ENCODE measurements at regions not wholly inside any gene's neighbourhood (a gene's known extent, or its start where the extent isn't known, plus 50 kb on each side); places are given as distances from the start of the nearest gene placed in this dataset.

- no peaks in the 10 kb centered on the region for H3K36me3 ChIP-seq (ENCODE audit: control insufficient read depth, insufficient read depth, low read length)
- Mint-ChIP-seq H3K4me1 (no peaks in the 10 kb centered on the region), H3K9me3 (no peaks in the 10 kb centered on the region), H3K27me3 (ENCODE audit: insufficient read depth) (no peaks in the 10 kb centered on the region), H3K4me3 (no peak overlapping the region), H3K36me3 (ENCODE audit: low read depth) (no peaks in the 10 kb centered on the region), H3K27ac (no peak overlapping the region)
- 60 to 86% methylated on average over 1 to 2 of the region's 2 CpGs for WGBS, 2 experiments (ENCODE audit: insufficient coverage in 1 of 2, insufficient read length in 1 of 2)
- H3K4me3 ChIP-seq (ENCODE audit: low read length) = no peak overlapping the region
- no peaks in the 10 kb centered on the region for H3K27me3 ChIP-seq (ENCODE audit: control insufficient read depth, insufficient read depth, low read length, poor library complexity, severe bottlenecking)
- no peak overlapping the region for H3K27ac ChIP-seq (ENCODE audit: low read depth, low read length)
- no peak overlapping the region for H3K9ac ChIP-seq (ENCODE audit: extremely low read depth, low read length, poor library complexity, severe bottlenecking)
- H3K9me3 ChIP-seq (ENCODE audit: control insufficient read depth, low read length) = no peaks in the 10 kb centered on the region
- no peak for DNase-seq
- TF ChIP-seq CTCF (conservative IDR thresholded peaks at IDR 0.05) = no peak
- peaks cover 8% of the 10 kb centered on the region for H3K4me1 ChIP-seq (ENCODE audit: control insufficient read depth, insufficient read depth, low read length)
These were observed 545.2 kb upstream of the CAMK1G start for GRCh38 chr1:209038316-209038715.

GRCh38 chr1:209038735-209039134, 544.8 kb upstream of the CAMK1G start:
- Histone ChIP-seq H3K9ac (ENCODE audit: extremely low read depth, low read length, poor library complexity, severe bottlenecking) (no peak overlapping the region), H3K4me1 (ENCODE audit: control insufficient read depth, insufficient read depth, low read length) (peaks cover 8% of the 10 kb centered on the region), H3K9me3 (ENCODE audit: control insufficient read depth, low read length) (no peaks in the 10 kb centered on the region), H3K27me3 (ENCODE audit: control insufficient read depth, insufficient read depth, low read length, poor library complexity, severe bottlenecking) (no peaks in the 10 kb centered on the region), H3K27ac (ENCODE audit: low read depth, low read length) (no peak overlapping the region), H3K4me3 (ENCODE audit: low read length) (no peak overlapping the region), H3K36me3 (ENCODE audit: control insufficient read depth, insufficient read depth, low read length) (no peaks in the 10 kb centered on the region)
- no peaks in the 10 kb centered on the region for H3K36me3 Mint-ChIP-seq (ENCODE audit: low read depth)
- no peak for TF ChIP-seq CTCF (conservative IDR thresholded peaks at IDR 0.05)
- no peak for DNase-seq
- WGBS, 2 experiments (ENCODE audit: insufficient coverage in 1 of 2, insufficient read length in 1 of 2) = 89 to 96% methylated on average over 1 of the region's 1 CpG
- no peak overlapping the region for H3K4me3 Mint-ChIP-seq
- H3K27ac Mint-ChIP-seq = no peak overlapping the region
- H3K27me3 Mint-ChIP-seq (ENCODE audit: insufficient read depth) = no peaks in the 10 kb centered on the region
- no peaks in the 10 kb centered on the region for H3K4me1 Mint-ChIP-seq
- no peaks in the 10 kb centered on the region for H3K9me3 Mint-ChIP-seq

DNA sequence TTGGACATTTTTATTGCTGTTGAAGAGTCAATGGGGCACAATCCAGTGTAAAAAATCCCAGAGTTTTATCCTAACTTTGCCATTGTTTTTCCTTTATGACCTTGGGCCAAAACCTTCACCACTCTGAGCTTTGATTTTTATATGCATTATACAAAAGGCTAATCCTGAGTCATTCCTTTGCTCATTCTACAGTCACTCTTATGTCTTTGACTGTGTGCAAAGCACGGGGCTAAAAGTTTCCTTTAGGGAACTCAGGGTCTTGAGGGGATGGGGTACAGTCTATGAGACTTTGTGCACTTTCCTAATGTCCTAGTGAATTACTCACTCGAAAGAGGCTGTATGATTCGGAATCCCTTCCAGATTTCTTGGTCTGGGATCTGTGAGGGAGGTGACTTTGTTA, 543.2 kb upstream of the CAMK1G start:
- no peak for TF ChIP-seq CTCF (conservative IDR thresholded peaks at IDR 0.05)
- peaks cover 4% of the 10 kb centered on the region for H3K4me1 ChIP-seq (ENCODE audit: control insufficient read depth, insufficient read depth, low read length)
- peaks cover 9% of the 10 kb centered on the region for H3K4me1 Mint-ChIP-seq
- H3K27me3 ChIP-seq (ENCODE audit: control insufficient read depth, insufficient read depth, low read length, poor library complexity, severe bottlenecking) = no peaks in the 10 kb centered on the region
- H3K9ac ChIP-seq (ENCODE audit: extremely low read depth, low read length, poor library complexity, severe bottlenecking) = no peak overlapping the region
- no peaks in the 10 kb centered on the region for H3K9me3 ChIP-seq (ENCODE audit: control insufficient read depth, low read length)
- 85 to 89% methylated on average over 1 to 3 of the region's 3 CpGs for WGBS, 2 experiments (ENCODE audit: insufficient coverage in 1 of 2, insufficient read length in 1 of 2)
- H3K27ac Mint-ChIP-seq = no peak overlapping the region
- no peaks in the 10 kb centered on the region for H3K36me3 ChIP-seq (ENCODE audit: control insufficient read depth, insufficient read depth, low read length)
- no peaks in the 10 kb centered on the region for H3K36me3 Mint-ChIP-seq (ENCODE audit: low read depth)
- H3K4me3 ChIP-seq (ENCODE audit: low read length) = no peak overlapping the region
- no peaks in the 10 kb centered on the region for H3K27me3 Mint-ChIP-seq (ENCODE audit: insufficient read depth)
- DNase-seq = no peak
- H3K4me3 Mint-ChIP-seq = no peak overlapping the region
- no peak overlapping the region for H3K27ac ChIP-seq (ENCODE audit: low read depth, low read length)
- H3K9me3 Mint-ChIP-seq = no peaks in the 10 kb centered on the region

Data from endodermal cell (in vitro differentiated cells).